HEK293 (cell line): ENCODE measurements at regions not wholly inside any gene's neighbourhood (a gene's known extent, or its start where the extent isn't known, plus 50 kb on each side); places are given as distances from the start of the nearest gene placed in this dataset.

Experiments used
- CTCF ChIA-PET: fragments of 350-600 bp; formaldehyde crosslinking; extraction: SDS; loops from one replicate; lab custom pipeline; 2021; ENCODE audit warnings: antibody characterized with exemption; lab: Yijun Ruan, JAX
- POLR2A ChIA-PET: fragments of 300-600 bp; formaldehyde crosslinking; extraction: SDS; loops from one replicate; lab custom pipeline; 2020; ENCODE audit warnings: antibody characterized with exemption, inconsistent platforms; lab: Yijun Ruan, JAX
- H3K27ac ChIP-seq: fragments of 200-500 bp; sonication (Bioruptor generic); 2 replicates; pipeline ENCODE4 v1.5.1; 2014; ENCODE audit warnings: low read depth, low read length, control low read depth, inconsistent platforms; ENCODE audit errors: extremely low read depth
- H3K36me3 ChIP-seq, 2 experiments: fragments of 200-500 bp in 1 of 2; sonication (Bioruptor generic) in 1 of 2; 1 replicate in 1 of 2; 2 replicates in 1 of 2; pipeline ENCODE4 v1.5.1; 2014 to 2017; ENCODE audit warnings: inconsistent platforms in 2 of 2, low read length in 2 of 2; ENCODE audit not compliant: control insufficient read depth in 2 of 2, insufficient read depth in 1 of 2
- H3K4me1 ChIP-seq: fragments of 200-500 bp; sonication (Bioruptor generic); 2 replicates; pipeline ENCODE4 v1.5.1; 2014; ENCODE audit warnings: mild to moderate bottlenecking, low read length, inconsistent platforms; ENCODE audit not compliant: control insufficient read depth, insufficient read depth
- H3K4me3 ChIP-seq: 2 replicates; pipeline ENCODE4 v1.5.1; 2011; ENCODE audit warnings: low read depth, mild to moderate bottlenecking, control low read depth, low read length, moderate library complexity
- H3K9me3 ChIP-seq: fragments of 200-500 bp; sonication (Bioruptor generic); 2 replicates; pipeline ENCODE4 v1.5.1; 2014; ENCODE audit warnings: low read depth, low read length, inconsistent platforms; ENCODE audit not compliant: control insufficient read depth, insufficient read depth
- GLI4 ChIP-seq: fragments of 450-650 bp; formaldehyde crosslinking; IDR thresholded peaks from 2 replicates; pipeline ENCODE4 v1.5.1; 2016; ENCODE audit warnings: missing biosample characterization, missing genetic modification characterization
- HOXA7 ChIP-seq: sonication (generic); formaldehyde crosslinking; IDR thresholded peaks from 2 replicates; pipeline ENCODE4 v1.8.1; 2022; ENCODE audit warnings: missing genetic modification reagents, borderline replicate concordance
- HOXC10 ChIP-seq: sonication (generic); formaldehyde crosslinking; IDR thresholded peaks from 2 replicates; pipeline ENCODE4 v1.8.1; 2023; ENCODE audit warnings: mild to moderate bottlenecking, missing genetic modification reagents
- KLF1 ChIP-seq: fragments of 450-650 bp; formaldehyde crosslinking; IDR thresholded peaks from 2 replicates; pipeline ENCODE4 v1.5.1; 2016; ENCODE audit warnings: missing biosample characterization, missing genetic modification characterization
- KLF8 ChIP-seq: fragments of 450-650 bp; formaldehyde crosslinking; IDR thresholded peaks from 2 replicates; pipeline ENCODE4 v1.5.1; 2016; ENCODE audit warnings: missing biosample characterization, missing genetic modification characterization
- MZF1 ChIP-seq: fragments of 450-650 bp; formaldehyde crosslinking; IDR thresholded peaks from 2 replicates; pipeline ENCODE4 v1.5.1; 2017; ENCODE audit warnings: missing biosample characterization, missing genetic modification characterization, borderline replicate concordance
- OSR2 ChIP-seq: fragments of 450-650 bp; formaldehyde crosslinking; IDR thresholded peaks from 2 replicates; pipeline ENCODE4 v1.5.1; 2016; ENCODE audit warnings: missing biosample characterization, missing genetic modification characterization
- SALL2 ChIP-seq: fragments of 450-650 bp; formaldehyde crosslinking; IDR thresholded peaks from 2 replicates; pipeline ENCODE4 v1.5.0; 2017; ENCODE audit warnings: missing biosample characterization, mild to moderate bottlenecking, missing genetic modification characterization, borderline replicate concordance
- SP2 ChIP-seq: fragments of 450-650 bp; formaldehyde crosslinking; IDR thresholded peaks from 2 replicates; pipeline ENCODE4 v1.5.1; 2016; ENCODE audit warnings: missing biosample characterization, missing genetic modification characterization
- ZBTB20 ChIP-seq: fragments of 450-650 bp; formaldehyde crosslinking; IDR thresholded peaks from 2 replicates; pipeline ENCODE4 v1.5.1; 2016; ENCODE audit warnings: missing biosample characterization, missing genetic modification characterization
- ZFP69B ChIP-seq: fragments of 450-650 bp; formaldehyde crosslinking; IDR thresholded peaks from 2 replicates; pipeline ENCODE4 v1.5.1; 2016; ENCODE audit warnings: missing biosample characterization, missing genetic modification characterization
- ZNF114 ChIP-seq: fragments of 450-650 bp; formaldehyde crosslinking; IDR thresholded peaks from 2 replicates; pipeline ENCODE4 v1.5.0; 2017; ENCODE audit warnings: missing biosample characterization, missing genetic modification characterization
- ZNF169 ChIP-seq: fragments of 450-650 bp; formaldehyde crosslinking; IDR thresholded peaks from 2 replicates; pipeline ENCODE4 v1.5.1; 2016; ENCODE audit warnings: missing biosample characterization, missing genetic modification characterization
- ZNF223 ChIP-seq: fragments of 450-650 bp; formaldehyde crosslinking; IDR thresholded peaks from 2 replicates; pipeline ENCODE4 v1.5.1; 2016; ENCODE audit warnings: missing biosample characterization, missing genetic modification characterization
- ZNF335 ChIP-seq: fragments of 450-650 bp; formaldehyde crosslinking; conservative IDR thresholded peaks from 2 replicates; pipeline ENCODE4 v1.5.1; 2016; ENCODE audit warnings: missing biosample characterization, missing genetic modification characterization
- ZNF548 ChIP-seq: fragments of 450-650 bp; formaldehyde crosslinking; IDR thresholded peaks from 2 replicates; pipeline ENCODE4 v1.5.1; 2016; ENCODE audit warnings: missing biosample characterization, missing genetic modification characterization
- ZNF626 ChIP-seq: fragments of 450-650 bp; sonication (Bioruptor Pico); formaldehyde crosslinking; IDR thresholded peaks from 2 replicates; pipeline ENCODE4 v1.5.1; 2018; ENCODE audit warnings: missing biosample characterization, missing genetic modification characterization, inconsistent platforms
- ZNF658 ChIP-seq: fragments of 450-650 bp; formaldehyde crosslinking; IDR thresholded peaks from 2 replicates; pipeline ENCODE4; 2016; ENCODE audit warnings: missing biosample characterization, missing genetic modification characterization
- ZNF664 ChIP-seq: fragments of 450-650 bp; formaldehyde crosslinking; IDR thresholded peaks from 2 replicates; pipeline ENCODE4 v1.5.1; 2016; ENCODE audit warnings: missing biosample characterization, missing genetic modification characterization
- ZNF791 ChIP-seq: fragments of 450-650 bp; formaldehyde crosslinking; IDR thresholded peaks from 2 replicates; pipeline ENCODE4 v1.5.1; 2016; ENCODE audit warnings: missing biosample characterization, missing genetic modification characterization
- ZSCAN23 ChIP-seq: fragments of 450-650 bp; formaldehyde crosslinking; IDR thresholded peaks from 2 replicates; pipeline ENCODE4 v1.5.1; 2016; ENCODE audit warnings: missing biosample characterization, missing genetic modification characterization
- TF ChIP-seq, protein P1 (sequence below): fragments of 450-650 bp; formaldehyde crosslinking; IDR thresholded peaks from 2 replicates; pipeline ENCODE4; 2016; ENCODE audit warnings: missing biosample characterization, missing genetic modification characterization
- TF ChIP-seq, protein P2 (sequence below): fragments of 450-650 bp; formaldehyde crosslinking; IDR thresholded peaks from 2 replicates; pipeline ENCODE4 v1.5.1; 2016; ENCODE audit warnings: missing biosample characterization, missing genetic modification characterization

DNA sequence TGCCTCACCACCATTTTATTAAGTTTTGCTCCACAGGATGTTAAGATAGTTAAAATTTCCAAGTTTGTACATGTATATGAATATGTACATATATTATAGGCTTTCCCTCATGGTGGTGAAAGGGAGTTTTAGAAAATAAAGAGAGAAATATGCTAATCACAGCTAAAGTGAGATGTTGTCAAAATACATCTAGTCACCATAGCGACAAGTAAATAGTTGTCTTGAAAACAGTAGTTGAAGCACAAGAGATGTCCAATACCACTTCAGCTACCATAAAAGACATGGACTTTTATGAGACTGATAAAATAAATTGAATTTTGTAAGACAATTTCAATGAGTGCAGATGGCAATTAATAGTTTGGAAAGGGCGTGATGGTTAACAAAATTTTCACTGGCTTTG lies 1600.0 kb downstream of the BRINP3 start:
- Histone ChIP-seq H3K36me3 (no peaks in the 10 kb centered on the region), H3K4me3 (no peak overlapping the region), H3K9me3 (no peaks in the 10 kb centered on the region), H3K4me1 (no peaks in the 10 kb centered on the region), H3K27ac (no peak overlapping the region)
- ChIA-PET POLR2A (no interaction called here), CTCF (interaction anchor here (0.6 kb wide), 1 partner anchor 950 kb away, joined by 7 read pairs; no protein-coding TSS in a partner anchor)
- no peak for TF ChIP-seq HOXA7 (CRISPR knock-in tag)
- no peak for TF ChIP-seq ZNF169 (tag by site-specific recombination)
- TF ChIP-seq ZNF664 (tag by site-specific recombination), result no peak
- no peak for TF ChIP-seq SP2
- TF ChIP-seq OSR2, result no peak
- no peak for TF ChIP-seq ZNF223
- TF ChIP-seq HOXC10 (CRISPR knock-in tag), result no peak

GRCh38 chr1:188888386-188888785 lies 1589.3 kb downstream of the BRINP3 start:
- Histone ChIP-seq H3K9me3 (no peaks in the 10 kb centered on the region), H3K4me1 (no peaks in the 10 kb centered on the region), H3K36me3 (no peaks in the 10 kb centered on the region), H3K4me3 (no peak overlapping the region), H3K27ac (no peak overlapping the region)
- TF ChIP-seq ZNF658 (no peak), KLF8 (no peak), ZSCAN23 (no peak), ZNF335 (tag by site-specific recombination) (no peak), ZNF114 (tag by site-specific recombination) (no peak), KLF1 (tag by site-specific recombination) (no peak), SALL2 (no peak), ZNF791 (no peak), ZBTB20 (tag by site-specific recombination) (no peak), ZNF626 (tag by site-specific recombination) (no peak)
- TF ChIP-seq, protein P1, sequence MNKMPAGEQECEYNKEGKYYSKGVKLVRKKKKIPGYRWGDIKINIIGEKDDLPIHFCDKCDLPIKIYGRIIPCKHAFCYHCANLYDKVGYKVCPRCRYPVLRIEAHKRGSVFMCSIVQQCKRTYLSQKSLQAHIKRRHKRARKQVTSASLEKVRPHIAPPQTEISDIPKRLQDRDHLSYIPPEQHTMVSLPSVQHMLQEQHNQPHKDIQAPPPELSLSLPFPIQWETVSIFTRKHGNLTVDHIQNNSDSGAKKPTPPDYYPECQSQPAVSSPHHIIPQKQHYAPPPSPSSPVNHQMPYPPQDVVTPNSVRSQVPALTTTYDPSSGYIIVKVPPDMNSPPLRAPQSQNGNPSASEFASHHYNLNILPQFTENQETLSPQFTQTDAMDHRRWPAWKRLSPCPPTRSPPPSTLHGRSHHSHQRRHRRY (tag by site-specific recombination), result no peak
- ChIA-PET POLR2A (no interaction called here), CTCF (no interaction called here)

DNA sequence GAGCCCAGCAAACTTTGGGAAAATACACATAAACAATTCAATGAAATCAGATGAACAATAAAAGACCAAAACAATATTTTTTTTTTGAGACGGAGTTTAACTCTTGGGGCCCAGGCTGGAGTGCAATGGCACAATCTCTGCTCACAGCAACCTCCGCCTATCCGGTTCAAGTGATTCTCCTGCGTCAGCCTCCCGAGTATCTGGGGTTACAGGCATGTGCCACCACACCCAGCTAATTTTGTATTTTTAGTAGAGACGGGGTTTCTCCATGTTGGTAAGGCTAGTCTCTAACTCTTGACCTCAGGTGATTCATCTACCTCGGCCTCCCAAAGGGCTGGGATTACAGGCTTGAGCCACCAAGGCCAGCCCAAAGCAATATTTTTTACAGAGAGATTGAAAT lies 1588.5 kb downstream of the BRINP3 start:
- H3K9me3 ChIP-seq, result no peaks in the 10 kb centered on the region
- H3K36me3 ChIP-seq, result no peaks in the 10 kb centered on the region
- ChIA-PET POLR2A (no interaction called here), CTCF (no interaction called here)
- no peak for TF ChIP-seq ZNF114 (tag by site-specific recombination)
- H3K4me1 ChIP-seq, result no peaks in the 10 kb centered on the region
- no peak overlapping the region for H3K4me3 ChIP-seq
- no peak overlapping the region for H3K27ac ChIP-seq

DNA sequence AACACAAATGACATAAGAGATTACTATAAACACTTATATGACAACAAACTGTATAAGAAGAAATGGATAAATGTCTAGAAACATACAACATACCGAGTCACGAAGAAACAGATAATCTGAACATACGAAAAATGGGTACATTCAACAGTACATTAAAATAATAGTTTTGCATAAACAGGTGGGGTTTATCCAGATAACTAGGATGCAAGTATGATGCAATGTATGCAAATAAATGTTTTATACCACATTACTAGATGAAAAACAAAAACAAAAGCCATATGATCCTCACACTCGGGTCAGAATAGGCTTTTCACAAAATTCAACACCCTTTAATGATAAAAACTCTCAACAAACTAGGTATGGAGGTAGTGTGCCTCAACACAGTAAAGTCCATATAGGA lies 1585.7 kb downstream of the BRINP3 start:
- ChIA-PET CTCF (interaction anchor here (0.6 kb wide), 1 partner anchor 1546 kb away, joined by 3 read pairs; no protein-coding TSS in a partner anchor), POLR2A (no interaction called here)
- Histone ChIP-seq H3K4me1 (no peaks in the 10 kb centered on the region), H3K4me3 (no peak overlapping the region), H3K36me3 (no peaks in the 10 kb centered on the region), H3K9me3 (no peaks in the 10 kb centered on the region), H3K27ac (no peak overlapping the region)
- TF ChIP-seq MZF1 (tag by site-specific recombination), result no peak
- TF ChIP-seq, protein P2, sequence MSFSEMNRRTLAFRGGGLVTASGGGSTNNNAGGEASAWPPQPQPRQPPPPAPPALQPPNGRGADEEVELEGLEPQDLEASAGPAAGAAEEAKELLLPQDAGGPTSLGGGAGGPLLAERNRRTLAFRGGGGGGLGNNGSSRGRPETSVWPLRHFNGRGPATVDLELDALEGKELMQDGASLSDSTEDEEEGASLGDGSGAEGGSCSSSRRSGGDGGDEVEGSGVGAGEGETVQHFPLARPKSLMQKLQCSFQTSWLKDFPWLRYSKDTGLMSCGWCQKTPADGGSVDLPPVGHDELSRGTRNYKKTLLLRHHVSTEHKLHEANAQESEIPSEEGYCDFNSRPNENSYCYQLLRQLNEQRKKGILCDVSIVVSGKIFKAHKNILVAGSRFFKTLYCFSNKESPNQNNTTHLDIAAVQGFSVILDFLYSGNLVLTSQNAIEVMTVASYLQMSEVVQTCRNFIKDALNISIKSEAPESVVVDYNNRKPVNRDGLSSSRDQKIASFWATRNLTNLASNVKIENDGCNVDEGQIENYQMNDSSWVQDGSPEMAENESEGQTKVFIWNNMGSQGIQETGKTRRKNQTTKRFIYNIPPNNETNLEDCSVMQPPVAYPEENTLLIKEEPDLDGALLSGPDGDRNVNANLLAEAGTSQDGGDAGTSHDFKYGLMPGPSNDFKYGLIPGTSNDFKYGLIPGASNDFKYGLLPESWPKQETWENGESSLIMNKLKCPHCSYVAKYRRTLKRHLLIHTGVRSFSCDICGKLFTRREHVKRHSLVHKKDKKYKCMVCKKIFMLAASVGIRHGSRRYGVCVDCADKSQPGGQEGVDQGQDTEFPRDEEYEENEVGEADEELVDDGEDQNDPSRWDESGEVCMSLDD, result no peak
- no peak for TF ChIP-seq ZNF335 (tag by site-specific recombination)
- TF ChIP-seq ZNF548 (tag by site-specific recombination), result no peak
- no peak for TF ChIP-seq ZFP69B (tag by site-specific recombination)
- no peak for TF ChIP-seq GLI4
- TF ChIP-seq, all 188 proteins: peak for 0
